ENCODE measurements at regions not wholly inside any gene's neighbourhood (a gene's known extent, or its start where the extent isn't known, plus 50 kb on each side); places are given as distances from the start of the nearest gene placed in this dataset.

DNA sequence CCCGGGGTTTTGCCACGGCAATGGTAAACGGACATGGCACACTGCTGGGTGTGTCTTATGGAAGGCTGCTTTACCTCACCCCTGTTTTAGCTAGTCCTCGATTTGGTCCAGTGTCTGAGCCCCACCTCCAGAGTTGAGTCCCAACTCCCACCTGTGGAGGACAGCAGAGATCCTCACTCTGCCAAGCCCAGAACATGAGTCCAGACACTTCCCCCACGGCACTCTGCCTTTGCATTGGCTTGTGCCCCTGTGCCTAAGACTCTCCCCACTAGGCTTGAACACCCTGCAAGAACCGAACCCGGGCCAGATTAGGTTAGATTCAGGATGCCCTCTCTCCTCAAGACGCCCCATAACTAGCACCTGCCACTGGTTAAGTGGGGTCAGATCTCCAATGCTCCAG, 59.8 kb upstream of the C14orf180 start:
- ATAC-seq (replicated peaks in 1 of 2) (no peak), DNase-seq (no peak)
- H3K27me3 Mint-ChIP-seq (ENCODE audit: low read depth) = peaks cover 6% of the 10 kb centered on the region
- no peak overlapping the region for H3K27ac Mint-ChIP-seq
- H3K36me3 Mint-ChIP-seq (ENCODE audit: insufficient read depth in 2 of 2) = peaks cover 0 to 2% of the 10 kb centered on the region in 2 donors
- no peaks in the 10 kb centered on the region for H3K4me1 Mint-ChIP-seq (ENCODE audit: low read depth)
- peaks cover 3% of the 10 kb centered on the region in 2 donors for H3K9me3 Mint-ChIP-seq
- no peak overlapping the region for H3K4me3 Mint-ChIP-seq

DNA sequence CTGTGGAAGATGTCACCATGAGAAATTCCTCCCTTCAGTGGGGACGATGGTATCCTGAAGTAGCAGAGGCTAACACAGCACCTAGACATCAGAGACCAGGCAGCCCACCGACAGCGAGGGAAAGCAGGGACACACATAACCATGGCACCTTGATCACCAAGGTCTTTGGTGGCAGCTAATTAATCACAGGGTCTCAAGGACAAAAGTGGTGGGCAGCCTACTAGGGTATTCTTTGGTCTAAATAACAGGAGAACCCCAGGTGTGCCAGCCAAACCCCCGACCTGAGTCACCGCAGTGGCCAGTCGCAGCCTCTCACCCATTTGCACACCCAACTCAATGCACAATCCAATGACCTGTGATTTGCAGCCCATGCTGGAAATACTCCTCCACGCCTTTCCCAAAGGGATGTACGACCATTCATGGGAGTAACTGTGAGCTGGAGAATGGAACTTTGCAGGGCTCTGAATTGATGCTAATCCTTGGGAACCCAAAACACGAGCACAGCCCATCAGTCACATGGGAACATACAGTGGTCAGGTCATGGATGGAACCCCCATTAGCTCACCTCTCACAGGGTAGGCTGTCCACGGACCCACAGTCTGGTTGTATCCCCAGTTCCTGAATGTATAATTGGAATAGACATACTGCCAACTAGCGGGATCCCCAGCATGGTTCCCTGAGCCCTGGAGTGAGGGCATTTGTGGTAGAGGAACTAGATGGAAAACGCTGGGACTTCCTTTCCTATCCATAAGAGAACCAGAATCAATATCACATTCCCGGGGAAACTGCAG, 58.7 kb upstream of the C14orf180 start:
- Mint-ChIP-seq H3K4me1 (ENCODE audit: low read depth) (no peaks in the 10 kb centered on the region), H3K27ac (no peak overlapping the region), H3K27me3 (ENCODE audit: low read depth) (peaks cover 6% of the 10 kb centered on the region), H3K36me3 (ENCODE audit: insufficient read depth in 2 of 2) (peaks cover 0 to 7% of the 10 kb centered on the region in 2 donors), H3K9me3 (peaks cover 3 to 5% of the 10 kb centered on the region in 2 donors), H3K4me3 (no peak overlapping the region)
- ATAC-seq (replicated peaks in 1 of 2) (no peak), DNase-seq (no peak)

DNA sequence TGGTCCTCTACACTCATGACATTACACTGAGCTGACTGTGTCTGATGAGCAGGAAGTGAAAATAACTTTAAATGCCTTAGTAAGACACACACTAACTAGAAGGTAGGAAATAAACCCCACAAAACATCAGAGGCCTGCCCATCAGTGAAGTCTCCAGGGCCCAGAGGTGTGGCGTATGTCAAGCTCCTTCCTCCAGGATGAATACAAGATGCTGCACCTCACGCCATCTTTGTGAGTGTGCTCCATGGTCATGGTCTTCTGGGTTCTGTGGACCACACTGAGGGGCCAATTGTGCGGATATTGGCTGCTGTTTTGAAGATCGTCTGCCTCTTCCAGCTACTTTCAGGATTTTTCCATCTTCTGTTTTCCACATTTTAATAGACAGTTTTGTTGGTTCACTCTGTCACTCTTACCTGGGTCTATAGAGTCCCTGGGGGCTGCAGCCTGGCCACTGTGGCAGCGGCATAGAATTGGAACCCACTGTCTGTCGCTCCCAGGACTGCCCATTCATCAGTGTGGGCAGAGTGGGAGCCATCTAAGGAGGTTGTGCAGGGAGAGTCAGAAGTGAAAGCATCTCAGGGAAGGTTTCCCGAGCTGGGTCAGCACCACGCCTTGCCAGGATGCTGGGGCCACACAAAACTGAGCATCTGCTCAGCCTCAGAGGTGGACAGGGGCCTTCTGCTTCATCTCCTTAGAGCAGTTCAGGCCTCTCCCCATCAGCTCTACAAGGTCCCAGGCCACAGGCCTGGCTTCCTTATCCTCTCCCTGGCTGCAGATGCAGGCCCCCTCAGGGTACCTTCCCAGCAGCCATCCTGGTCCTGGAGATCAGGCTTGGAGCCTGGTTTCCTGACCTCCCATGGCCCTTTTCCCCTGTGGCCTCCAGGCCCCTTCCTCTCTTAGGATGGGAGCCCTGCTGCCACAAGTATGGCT, 57.5 kb upstream of the C14orf180 start:
- DNase-seq (no peak), ATAC-seq (replicated peaks in 1 of 2) (no peak)
- H3K36me3 Mint-ChIP-seq (ENCODE audit: insufficient read depth in 2 of 2) = peaks cover 5 to 8% of the 10 kb centered on the region in 2 donors
- no peak overlapping the region for H3K27ac Mint-ChIP-seq
- H3K4me1 Mint-ChIP-seq (ENCODE audit: low read depth) = no peaks in the 10 kb centered on the region
- no peak overlapping the region for H3K4me3 Mint-ChIP-seq
- peaks cover 8 to 10% of the 10 kb centered on the region in 2 donors for H3K9me3 Mint-ChIP-seq
- H3K27me3 Mint-ChIP-seq (ENCODE audit: low read depth) = peaks cover 6% of the 10 kb centered on the region

DNA sequence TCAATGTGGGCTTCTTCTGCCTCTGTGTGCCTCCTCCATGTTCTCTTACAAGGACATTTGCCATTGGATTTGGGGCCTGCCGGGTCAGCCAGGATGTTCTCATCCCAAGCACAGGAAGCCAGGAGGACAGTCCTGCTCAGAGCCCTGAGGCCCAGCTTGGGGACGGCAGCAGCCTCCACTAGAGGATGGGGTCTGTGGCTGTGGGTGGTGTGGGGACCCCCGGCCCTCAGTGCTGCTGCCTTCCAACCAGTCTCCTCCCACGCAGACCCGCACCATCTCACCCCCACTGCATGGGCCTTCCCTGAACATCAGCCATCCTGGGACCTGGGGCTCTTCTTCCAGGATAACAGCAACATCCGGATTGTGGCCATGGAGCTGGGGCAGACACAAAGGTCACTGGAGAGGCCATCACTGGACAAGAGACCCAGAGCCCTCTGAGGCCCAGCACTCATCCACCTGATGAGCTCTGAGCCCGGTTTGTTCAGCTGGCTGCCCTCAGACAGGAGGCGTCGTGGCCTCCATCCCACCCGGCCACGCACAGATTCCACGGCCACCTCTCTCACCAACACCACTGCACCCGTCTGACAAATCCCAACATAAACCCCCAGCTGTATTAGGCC, 56.5 kb upstream of the C14orf180 start:
- Mint-ChIP-seq H3K27me3 (ENCODE audit: low read depth) (peaks cover 1% of the 10 kb centered on the region), H3K27ac (no peak overlapping the region), H3K4me1 (ENCODE audit: low read depth) (no peaks in the 10 kb centered on the region), H3K9me3 (peaks cover 13 to 17% of the 10 kb centered on the region in 2 donors), H3K36me3 (ENCODE audit: insufficient read depth in 2 of 2) (peaks cover 6 to 11% of the 10 kb centered on the region in 2 donors), H3K4me3 (no peak overlapping the region)
- no peak for ATAC-seq (replicated peaks in 1 of 2)
- DNase-seq = no peak

DNA sequence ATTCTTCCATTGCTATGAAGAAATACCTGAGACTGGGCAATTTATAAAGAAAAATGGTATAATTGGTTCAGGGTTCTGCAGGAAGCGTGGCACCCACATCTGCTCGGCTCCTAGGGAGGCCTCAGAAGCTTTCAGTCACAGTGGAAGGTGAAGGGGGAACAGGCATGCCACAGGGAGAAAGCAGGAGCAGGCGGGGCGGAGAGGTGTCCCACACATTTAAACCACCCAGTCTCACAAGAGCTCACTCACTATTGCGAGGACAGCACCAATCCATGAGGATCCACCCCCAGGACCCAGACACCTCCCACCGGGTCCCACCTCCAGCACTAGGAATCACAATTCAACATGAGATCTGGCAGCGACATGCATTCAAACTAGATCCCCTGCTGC, 56.0 kb upstream of the C14orf180 start:
- DNase-seq (no peak), ATAC-seq (replicated peaks in 1 of 2) (no peak)
- peaks cover 13 to 17% of the 10 kb centered on the region in 2 donors for H3K9me3 Mint-ChIP-seq
- H3K4me3 Mint-ChIP-seq = no peak overlapping the region
- H3K27me3 Mint-ChIP-seq (ENCODE audit: low read depth) = no peaks in the 10 kb centered on the region
- H3K36me3 Mint-ChIP-seq (ENCODE audit: insufficient read depth in 2 of 2) = peaks cover 6 to 11% of the 10 kb centered on the region in 2 donors
- no peaks in the 10 kb centered on the region for H3K4me1 Mint-ChIP-seq (ENCODE audit: low read depth)
- no peak overlapping the region for H3K27ac Mint-ChIP-seq

DNA sequence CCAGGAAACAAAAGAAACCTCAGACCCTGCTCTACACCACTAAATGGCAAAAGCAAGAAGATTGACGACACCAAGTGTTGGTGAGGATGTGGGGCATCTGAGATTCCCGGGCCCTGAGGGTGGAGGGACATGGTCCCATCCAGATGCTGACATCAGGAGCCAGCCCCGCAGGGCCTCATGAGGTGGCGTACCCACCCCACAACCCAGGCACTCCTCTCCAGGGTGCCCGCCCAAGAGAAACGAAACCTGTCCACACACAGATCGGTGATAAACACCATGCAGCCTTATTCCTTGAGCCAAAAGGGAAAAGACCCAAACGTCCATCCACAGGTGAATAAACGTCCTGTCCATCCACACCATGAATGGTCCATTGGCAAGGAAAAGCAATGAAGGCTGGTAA, 54.8 kb upstream of the C14orf180 start:
- Mint-ChIP-seq H3K4me3 (no peak overlapping the region), H3K36me3 (ENCODE audit: insufficient read depth in 2 of 2) (peaks cover 6 to 11% of the 10 kb centered on the region in 2 donors), H3K27me3 (ENCODE audit: low read depth) (no peaks in the 10 kb centered on the region), H3K4me1 (ENCODE audit: low read depth) (no peaks in the 10 kb centered on the region), H3K27ac (no peak overlapping the region), H3K9me3 (peaks cover 13 to 17% of the 10 kb centered on the region in 2 donors)
- ATAC-seq (replicated peaks in 1 of 2) (no peak), DNase-seq (no peak)

DNA sequence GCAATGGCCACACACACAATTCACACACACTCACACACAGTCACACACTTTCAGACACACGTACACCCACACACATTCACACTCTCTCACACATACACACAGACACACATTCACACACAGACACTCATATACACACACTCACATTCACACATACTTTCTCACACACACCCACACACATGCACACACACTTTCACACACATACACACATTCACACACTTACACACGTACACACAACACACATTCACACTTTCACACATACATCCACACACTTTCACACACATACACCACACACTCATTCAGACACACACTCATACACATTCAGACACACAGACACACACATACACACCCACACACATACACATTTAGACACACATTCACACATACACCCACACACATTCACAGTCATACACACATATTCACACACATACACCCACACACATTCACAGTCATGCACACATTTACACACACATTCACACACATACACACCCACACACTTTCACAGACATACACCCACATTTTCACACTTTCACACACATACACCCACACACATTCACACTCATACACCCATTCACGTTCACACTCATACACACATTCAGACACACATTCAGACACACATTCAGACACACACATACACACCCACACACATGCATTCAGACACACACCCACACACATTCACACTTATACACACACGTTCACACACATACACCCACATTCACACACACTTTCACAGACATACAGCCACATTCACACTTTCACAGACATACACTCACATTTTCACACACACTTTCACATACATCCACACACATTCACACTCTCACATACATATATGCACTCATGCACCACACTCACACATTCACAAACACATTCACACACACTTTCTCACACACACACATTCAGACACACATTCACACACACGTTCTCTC, 52.6 kb upstream of the C14orf180 start:
- Mint-ChIP-seq H3K4me3 (no peak overlapping the region), H3K4me1 (ENCODE audit: low read depth) (no peaks in the 10 kb centered on the region), H3K36me3 (ENCODE audit: insufficient read depth in 2 of 2) (peaks cover 6 to 11% of the 10 kb centered on the region in 2 donors), H3K27me3 (ENCODE audit: low read depth) (peaks cover 5% of the 10 kb centered on the region), H3K9me3 (peaks cover 13 to 17% of the 10 kb centered on the region in 2 donors), H3K27ac (no peak overlapping the region)
- ATAC-seq (replicated peaks in 1 of 2) = no peak
- DNase-seq = no peak

DNA sequence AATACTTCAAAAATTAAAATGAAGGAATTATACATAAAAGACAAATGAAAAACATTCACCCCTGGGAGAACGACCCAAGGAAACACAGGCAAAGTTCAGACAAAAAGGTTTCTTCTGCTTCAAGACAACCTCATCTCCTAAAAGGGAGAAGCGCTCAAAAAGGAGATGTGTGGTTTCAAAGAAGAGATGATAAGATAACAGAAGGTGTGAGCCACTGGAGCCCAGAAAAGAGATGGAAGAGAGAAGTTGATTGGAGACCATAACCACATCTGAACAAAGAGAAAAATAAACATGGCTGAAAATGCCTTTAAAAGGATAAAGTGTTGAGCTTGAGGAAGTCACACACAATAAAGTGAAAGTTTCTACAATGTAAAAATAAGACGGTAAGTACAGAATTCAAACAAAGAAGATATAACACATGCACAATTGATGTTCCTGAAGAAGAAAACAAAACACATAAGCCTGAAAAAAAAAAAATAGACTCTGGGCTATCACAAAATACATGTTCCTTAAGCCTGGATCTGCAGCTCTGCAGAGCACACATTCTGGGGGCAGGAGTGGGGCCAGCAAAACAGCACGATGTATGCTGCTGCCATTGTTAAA, 51.6 kb upstream of the C14orf180 start:
- no peak for DNase-seq
- Mint-ChIP-seq H3K4me3 (no peak overlapping the region), H3K27ac (no peak overlapping the region), H3K27me3 (ENCODE audit: low read depth) (peaks cover 11% of the 10 kb centered on the region), H3K36me3 (ENCODE audit: insufficient read depth in 2 of 2) (peaks cover 6 to 11% of the 10 kb centered on the region in 2 donors), H3K4me1 (ENCODE audit: low read depth) (no peaks in the 10 kb centered on the region), H3K9me3 (peaks cover 13 to 17% of the 10 kb centered on the region in 2 donors)
- ATAC-seq (replicated peaks in 1 of 2) = no peak

DNA sequence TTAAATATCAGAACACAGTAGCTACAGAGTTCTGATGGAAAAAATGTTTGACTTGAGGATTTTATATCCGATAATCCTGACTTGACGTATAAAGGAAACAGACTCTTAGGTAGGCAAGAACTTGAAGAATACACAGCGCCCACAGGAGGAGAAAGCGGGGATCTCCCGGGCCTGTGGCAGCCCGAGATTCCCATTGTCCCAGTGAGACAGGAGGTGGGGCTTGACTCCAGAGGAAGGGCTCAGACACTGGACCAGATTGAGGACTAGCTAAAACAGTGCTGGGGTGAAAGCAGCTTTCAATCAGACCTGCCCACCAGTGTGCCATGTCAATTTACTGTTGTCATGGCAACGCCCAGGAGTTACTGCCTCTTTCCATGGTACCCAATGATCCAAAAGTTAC, 51.1 kb upstream of the C14orf180 start:
- DNase-seq (no peak), ATAC-seq (replicated peaks in 1 of 2) (no peak)
- Mint-ChIP-seq H3K27ac (no peak overlapping the region), H3K36me3 (ENCODE audit: insufficient read depth in 2 of 2) (peaks cover 6 to 11% of the 10 kb centered on the region in 2 donors), H3K4me3 (no peak overlapping the region), H3K9me3 (peaks cover 13 to 17% of the 10 kb centered on the region in 2 donors), H3K27me3 (ENCODE audit: low read depth) (peaks cover 11% of the 10 kb centered on the region), H3K4me1 (ENCODE audit: low read depth) (no peaks in the 10 kb centered on the region)

Data from activated T-cell treated with anti-CD3 and anti-CD28 coated beads, Interleukin-2, amount 50 U/mL, for 72 hours (primary cell).